Peyer's patch (tissue), 4 donors: ENCODE measurements at regions not wholly inside any gene's neighbourhood (a gene's known extent, or its start where the extent isn't known, plus 50 kb on each side); places are given as distances from the start of the nearest gene placed in this dataset.

Source experiments
- DNase-seq, 3 donors: peaks; one replicate each; pipeline ENCODE4 v3.0.0-alpha.2; 2017 to 2019
- H3K27ac ChIP-seq, 4 donors: fragments of 200-600 bp; sonication (generic); one replicate each; pipeline ENCODE4 v1.5.1; 2016 to 2019
- H3K27me3 ChIP-seq, 2 donors: fragments of 200-600 bp; sonication (generic); one replicate each; pipeline ENCODE4 v1.5.1; 2019
- H3K36me3 ChIP-seq, 3 donors: fragments of 200-600 bp; sonication (generic); one replicate each; pipeline ENCODE4 v1.5.1; 2016 to 2019
- H3K4me1 ChIP-seq, 4 donors: fragments of 200-600 bp; sonication (generic); one replicate each; pipeline ENCODE4 v1.5.1; 2016 to 2019
- H3K4me3 ChIP-seq, 4 donors: fragments of 200-600 bp; sonication (generic); 1 replicate in 3 of 4; 2 replicates in 1 of 4; pipeline ENCODE4 v1.5.1; 2016 to 2019; ENCODE audit warnings: mild to moderate bottlenecking in 1 of 4
- H3K9me3 ChIP-seq, 4 donors: fragments of 200-600 bp; sonication (generic); one replicate each; pipeline ENCODE4 v1.5.1; 2016 to 2019; ENCODE audit warnings: mild to moderate bottlenecking in 1 of 4
- POLR2A ChIP-seq, 2 donors: fragments of 450-650 bp; IDR thresholded peaks; one replicate each; pipeline ENCODE4 v1.5.1; 2017; ENCODE audit warnings: antibody characterized with exemption in 2 of 2, mild to moderate bottlenecking in 2 of 2, moderate library complexity in 2 of 2
- TF ChIP-seq, protein P1 (sequence below), 6 experiments: fragments of 450-650 bp in 4 of 6; fragments of 200-600 bp in 2 of 6; sonication (generic) in 1 of 6; IDR thresholded peaks; one replicate each; pipeline ENCODE4 v1.5.1; 2017 to 2019; ENCODE audit warnings: antibody characterized with exemption in 6 of 6, mild to moderate bottlenecking in 3 of 6, moderate library complexity in 1 of 6

DNA sequence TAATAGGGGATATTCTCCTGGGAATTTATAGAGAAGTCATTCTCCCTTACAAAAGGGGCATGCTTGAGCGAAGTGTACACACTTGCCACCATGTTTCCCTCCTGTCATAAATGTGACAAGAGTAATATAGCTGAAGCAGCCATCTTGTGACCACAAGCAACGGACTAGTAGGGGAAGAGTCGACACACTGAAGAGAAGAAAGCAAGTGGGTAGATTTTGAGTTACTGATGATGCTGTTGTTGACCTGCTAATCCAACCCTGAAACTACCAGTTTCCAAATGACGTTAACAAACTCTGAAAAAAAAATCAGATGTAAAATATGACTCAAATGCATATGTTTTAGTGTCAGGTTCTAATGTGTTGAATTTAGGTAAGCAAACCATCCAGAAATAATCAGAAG is 350.4 kb downstream of the CDH10 start:
- TF ChIP-seq, protein P1, sequence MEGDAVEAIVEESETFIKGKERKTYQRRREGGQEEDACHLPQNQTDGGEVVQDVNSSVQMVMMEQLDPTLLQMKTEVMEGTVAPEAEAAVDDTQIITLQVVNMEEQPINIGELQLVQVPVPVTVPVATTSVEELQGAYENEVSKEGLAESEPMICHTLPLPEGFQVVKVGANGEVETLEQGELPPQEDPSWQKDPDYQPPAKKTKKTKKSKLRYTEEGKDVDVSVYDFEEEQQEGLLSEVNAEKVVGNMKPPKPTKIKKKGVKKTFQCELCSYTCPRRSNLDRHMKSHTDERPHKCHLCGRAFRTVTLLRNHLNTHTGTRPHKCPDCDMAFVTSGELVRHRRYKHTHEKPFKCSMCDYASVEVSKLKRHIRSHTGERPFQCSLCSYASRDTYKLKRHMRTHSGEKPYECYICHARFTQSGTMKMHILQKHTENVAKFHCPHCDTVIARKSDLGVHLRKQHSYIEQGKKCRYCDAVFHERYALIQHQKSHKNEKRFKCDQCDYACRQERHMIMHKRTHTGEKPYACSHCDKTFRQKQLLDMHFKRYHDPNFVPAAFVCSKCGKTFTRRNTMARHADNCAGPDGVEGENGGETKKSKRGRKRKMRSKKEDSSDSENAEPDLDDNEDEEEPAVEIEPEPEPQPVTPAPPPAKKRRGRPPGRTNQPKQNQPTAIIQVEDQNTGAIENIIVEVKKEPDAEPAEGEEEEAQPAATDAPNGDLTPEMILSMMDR (IDR thresholded peaks at IDR 0.05) = no peak
- no peak for TF ChIP-seq POLR2A (IDR thresholded peaks at IDR 0.05)

DNA sequence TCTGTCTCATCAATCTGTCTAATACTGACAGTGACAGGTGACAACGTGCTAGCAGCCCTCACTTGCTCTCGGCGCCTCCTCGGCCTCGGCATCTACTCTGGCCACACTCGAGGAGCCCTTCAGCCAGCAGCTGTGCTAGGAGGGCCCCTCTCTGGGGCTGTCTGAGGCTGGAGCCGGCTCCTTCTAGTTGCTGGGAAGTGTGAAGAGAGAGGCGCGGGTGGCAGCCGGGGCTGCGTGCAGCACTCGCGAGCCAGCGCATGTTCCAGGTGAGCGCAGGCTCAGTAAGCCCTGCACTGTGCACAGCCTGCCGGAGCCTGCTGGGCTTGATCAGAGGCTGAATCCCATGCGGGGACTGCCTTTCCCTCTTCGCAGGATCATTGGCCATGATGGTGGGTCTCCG is 330.7 kb downstream of the CDH10 start:
- H3K9me3 ChIP-seq = no peaks in the 10 kb centered on the region
- TF ChIP-seq, protein P1 (IDR thresholded peaks at IDR 0.05) = no peak
- TF ChIP-seq POLR2A (IDR thresholded peaks at IDR 0.05) = no peak
- H3K27ac ChIP-seq = no peak overlapping the region
- H3K36me3 ChIP-seq = no peaks in the 10 kb centered on the region
- no peak overlapping the region for H3K4me3 ChIP-seq
- DNase-seq = no peak
- H3K4me1 ChIP-seq = no peaks in the 10 kb centered on the region
- no peaks in the 10 kb centered on the region for H3K27me3 ChIP-seq

More for the DNA sequence above, 350.4 kb downstream of the CDH10 start:
- Histone ChIP-seq H3K27me3 (no peaks in the 10 kb centered on the region), H3K4me3 (no peak overlapping the region), H3K27ac (no peak overlapping the region), H3K4me1 (no peaks in the 10 kb centered on the region), H3K9me3 (no peaks in the 10 kb centered on the region), H3K36me3 (no peaks in the 10 kb centered on the region)
- no peak for DNase-seq

DNA sequence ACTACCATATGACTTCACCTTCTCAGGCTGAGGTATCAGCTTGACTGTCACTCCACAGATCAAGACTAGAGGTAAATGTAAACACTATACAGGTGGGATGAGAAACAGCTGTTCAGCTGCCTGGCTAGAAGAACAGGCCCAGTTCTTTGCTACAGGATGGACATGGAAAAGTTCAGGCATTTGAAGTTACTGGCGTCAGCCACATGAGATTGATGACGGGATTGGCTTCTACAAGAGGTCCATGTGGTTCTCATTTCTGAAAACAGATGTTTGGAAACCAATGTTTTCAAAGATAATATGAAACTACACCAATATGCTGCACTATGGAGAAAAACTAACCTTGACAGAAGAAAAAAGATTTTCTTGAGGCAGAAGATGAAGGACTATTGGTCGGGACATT is 324.1 kb downstream of the CDH10 start:
- no peak overlapping the region for H3K4me3 ChIP-seq
- H3K4me1 ChIP-seq = no peaks in the 10 kb centered on the region
- no peaks in the 10 kb centered on the region for H3K9me3 ChIP-seq
- DNase-seq = no peak
- TF ChIP-seq POLR2A (IDR thresholded peaks at IDR 0.05) = no peak
- TF ChIP-seq, protein P1 (IDR thresholded peaks at IDR 0.05) = no peak
- no peaks in the 10 kb centered on the region for H3K36me3 ChIP-seq
- H3K27ac ChIP-seq = no peak overlapping the region
- H3K27me3 ChIP-seq = no peaks in the 10 kb centered on the region

DNA sequence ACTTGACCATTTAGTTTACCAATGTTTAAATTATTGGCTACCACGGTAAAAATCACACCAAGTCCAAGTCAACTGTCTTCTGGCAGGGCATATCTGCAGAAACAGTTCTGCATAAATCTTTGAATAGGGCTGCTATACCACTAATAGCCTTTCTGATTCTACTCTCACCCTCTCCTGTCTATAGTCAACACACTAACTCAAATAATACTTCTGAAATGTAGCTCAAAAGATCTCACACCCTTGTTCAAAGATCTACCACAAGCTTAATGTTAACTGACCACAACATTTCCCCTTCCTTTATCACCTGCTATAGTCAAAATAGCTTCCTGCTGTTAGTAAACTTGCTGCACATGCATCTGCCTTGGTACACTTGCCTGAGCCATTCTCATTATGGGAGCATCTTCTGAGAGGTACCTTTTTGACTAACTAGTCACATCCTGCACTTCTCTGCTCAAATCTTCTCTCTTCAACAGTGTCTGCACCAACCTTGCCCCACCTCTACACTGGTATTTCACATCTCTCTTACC is 319.4 kb downstream of the CDH10 start:
- Histone ChIP-seq H3K36me3 (no peaks in the 10 kb centered on the region), H3K27ac (no peak overlapping the region), H3K4me3 (no peak overlapping the region), H3K9me3 (no peaks in the 10 kb centered on the region), H3K4me1 (no peaks in the 10 kb centered on the region), H3K27me3 (no peaks in the 10 kb centered on the region)
- TF ChIP-seq, protein P1 (IDR thresholded peaks at IDR 0.05) = no peak
- no peak for TF ChIP-seq POLR2A (IDR thresholded peaks at IDR 0.05)
- DNase-seq = no peak

DNA sequence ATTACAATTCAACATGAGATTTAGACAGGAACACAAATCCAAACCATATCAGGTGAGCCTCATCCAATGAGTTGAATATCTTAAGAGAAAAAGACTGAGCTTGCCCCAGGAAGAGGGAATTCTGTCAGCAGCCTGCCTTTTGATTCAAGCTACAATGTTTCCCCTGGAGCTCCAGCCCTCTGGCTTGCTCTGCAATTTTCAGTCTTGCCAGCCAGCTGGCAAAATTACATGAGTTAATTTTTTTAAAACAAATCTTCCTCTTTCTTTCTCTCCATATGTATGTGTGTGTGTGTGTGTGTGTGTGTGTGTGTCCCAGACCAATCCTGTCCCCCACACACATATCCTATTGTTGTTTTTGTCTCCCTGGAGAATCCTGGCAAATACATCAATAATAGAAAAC is 313.2 kb downstream of the CDH10 start:
- H3K27ac ChIP-seq = no peak overlapping the region
- no peaks in the 10 kb centered on the region for H3K36me3 ChIP-seq
- H3K4me1 ChIP-seq = no peaks in the 10 kb centered on the region
- no peak for DNase-seq
- TF ChIP-seq POLR2A (IDR thresholded peaks at IDR 0.05) = no peak
- TF ChIP-seq, protein P1 (IDR thresholded peaks at IDR 0.05) = no peak
- H3K27me3 ChIP-seq = no peaks in the 10 kb centered on the region
- no peaks in the 10 kb centered on the region for H3K9me3 ChIP-seq
- H3K4me3 ChIP-seq = no peak overlapping the region

DNA sequence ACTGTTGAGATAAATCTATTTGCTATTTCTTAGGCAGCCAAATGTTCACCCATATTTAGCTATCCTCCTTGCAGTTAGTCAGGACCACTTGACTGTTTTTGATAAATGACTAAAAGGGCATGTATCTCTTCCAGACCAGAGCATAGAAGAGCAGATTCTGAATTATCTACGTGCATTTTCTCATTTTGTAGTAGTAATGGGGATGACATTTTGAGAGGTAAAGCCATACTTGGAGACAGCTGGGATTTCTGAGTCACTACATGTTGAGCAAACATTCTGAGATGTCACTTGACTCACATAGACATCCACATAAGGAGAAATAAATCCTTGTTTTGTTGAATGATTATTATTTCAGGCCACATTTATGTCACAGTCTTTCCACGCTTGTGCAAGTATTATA is 297.6 kb downstream of the CDH10 start:
- no peak for DNase-seq
- Histone ChIP-seq H3K4me1 (no peaks in the 10 kb centered on the region), H3K27ac (no peak overlapping the region), H3K36me3 (no peaks in the 10 kb centered on the region), H3K9me3 (no peaks in the 10 kb centered on the region), H3K4me3 (no peak overlapping the region), H3K27me3 (no peaks in the 10 kb centered on the region)
- TF ChIP-seq, protein P1 (IDR thresholded peaks at IDR 0.05) = no peak
